B cell (primary cell): ENCODE measurements at regions not wholly inside any gene's neighbourhood (a gene's known extent, or its start where the extent isn't known, plus 50 kb on each side); places are given as distances from the start of the nearest gene placed in this dataset.

Experiments used
- ATAC-seq: fragments of 200-7000 bp; cut with Tn5 transposase; one replicate; pipeline ENCODE4 v1.10.0; 2021; ENCODE audit warnings: low read depth, mild to moderate bottlenecking, moderate number of reproducible peaks, moderate library complexity
- CTCF ChIA-PET: fragments of 350-600 bp; sonication (Branson Sonifier 250); formaldehyde crosslinking; loops from one replicate; lab custom pipeline; 2021; ENCODE audit warnings: antibody characterized with exemption, inconsistent platforms; lab: Charles Lee
- POLR2A ChIA-PET: fragments of 350-600 bp; sonication (Branson Sonifier 250); formaldehyde crosslinking; loops from one replicate; lab custom pipeline; 2021; ENCODE audit warnings: antibody characterized with exemption; lab: Charles Lee
- DNase-seq: peaks from one replicate; pipeline ENCODE4 v3.0.0; 2013
- H2AFZ ChIP-seq: 2 replicates; pipeline ENCODE4 v1.6.1; 2012; ENCODE audit warnings: mild to moderate bottlenecking, low read depth, low read length; ENCODE audit not compliant: insufficient read depth, poor library complexity, severe bottlenecking
- H3K27ac ChIP-seq, 2 donors: 1 replicate in 1 of 2; 2 replicates in 1 of 2; pipeline ENCODE4 v1.5.1; 2012 to 2013; ENCODE audit warnings: low read length in 2 of 2, mild to moderate bottlenecking in 2 of 2, moderate library complexity in 1 of 2
- H3K27me3 ChIP-seq, 4 experiments: fragments of 200-600 bp in 1 of 4; sonication (generic) in 1 of 4; replicated peaks in 1 of 4; 1 replicate in 2 of 4; 2 replicates in 2 of 4; pipeline versions ENCODE4 v1.6.1 to v1.7.0; 2013 to 2016; ENCODE audit warnings: low read length in 3 of 4, mild to moderate bottlenecking in 2 of 4, mixed read lengths in 1 of 4, moderate library complexity in 1 of 4; ENCODE audit not compliant: insufficient read depth in 4 of 4, control insufficient read depth in 3 of 4; ENCODE audit errors: control extremely low read depth in 1 of 4
- H3K36me3 ChIP-seq, 2 experiments: replicated peaks in 1 of 2; 1 replicate in 1 of 2; 2 replicates in 1 of 2; pipeline versions ENCODE4 v1.6.1 to v1.7.1; 2013; ENCODE audit warnings: low read length in 1 of 2; ENCODE audit not compliant: insufficient read depth in 2 of 2, control insufficient read depth in 1 of 2; ENCODE audit errors: control extremely low read depth in 1 of 2, extremely low read depth in 1 of 2
- H3K4me1 ChIP-seq, 2 donors: fragments of 200-600 bp in 1 of 2; sonication (generic) in 1 of 2; 1 replicate in 1 of 2; 2 replicates in 1 of 2; pipeline versions ENCODE4 v1.5.1 to v1.6.1; 2013 to 2017; ENCODE audit warnings: low read length in 2 of 2; ENCODE audit not compliant: control insufficient read depth in 2 of 2, insufficient read depth in 2 of 2
- H3K4me2 ChIP-seq: replicated peaks from 2 replicates; pipeline ENCODE3; 2012; ENCODE audit warnings: mild to moderate bottlenecking, low read depth, low read length; ENCODE audit not compliant: poor library complexity, severe bottlenecking
- H3K4me3 ChIP-seq, 5 experiments: fragments of 200-600 bp in 1 of 5; sonication (generic) in 1 of 5; 1 replicate in 3 of 5; 2 replicates in 2 of 5; pipeline versions ENCODE4 v1.5.1 to v1.7.0; 2011 to 2016; ENCODE audit warnings: low read length in 4 of 5, mild to moderate bottlenecking in 4 of 5, low read depth in 2 of 5, control low read depth in 1 of 5, moderate library complexity in 1 of 5; ENCODE audit not compliant: insufficient read depth in 1 of 5; ENCODE audit errors: control extremely low read depth in 1 of 5, extremely low read depth in 1 of 5
- H3K79me2 ChIP-seq: fragments of 200-600 bp; sonication (generic); one replicate; pipeline ENCODE4 v1.6.0; 2016; ENCODE audit warnings: low read length; ENCODE audit not compliant: control insufficient read depth, insufficient read depth
- H3K9ac ChIP-seq: fragments of 200-600 bp; sonication (generic); 2 replicates; pipeline ENCODE4 v1.6.1; 2017; ENCODE audit warnings: mild to moderate bottlenecking, low read length, moderate library complexity
- H3K9me3 ChIP-seq, 3 donors: one replicate each; pipeline versions ENCODE4 v1.6.1 to v1.7.1; 2013; ENCODE audit warnings: low read length in 2 of 3; ENCODE audit not compliant: control insufficient read depth in 2 of 3, insufficient read depth in 1 of 3; ENCODE audit errors: control extremely low read depth in 1 of 3
- H4K20me1 ChIP-seq: 2 replicates; pipeline ENCODE4 v1.6.0; 2012; ENCODE audit warnings: mild to moderate bottlenecking, low read length; ENCODE audit not compliant: insufficient read depth, control insufficient read depth, poor library complexity, severe bottlenecking
- H3K27ac Mint-ChIP-seq: one replicate; pipeline ENCODE4 v1.8.0; 2021; ENCODE audit warnings: mixed read lengths
- H3K27me3 Mint-ChIP-seq: one replicate; pipeline ENCODE4 v1.8.0; 2021; ENCODE audit warnings: mixed read lengths
- H3K4me1 Mint-ChIP-seq: one replicate; pipeline ENCODE4 v1.8.0; 2021; ENCODE audit warnings: mixed read lengths
- H3K4me3 Mint-ChIP-seq: one replicate; pipeline ENCODE4 v1.8.0; 2021; ENCODE audit warnings: mixed read lengths
- H3K9me3 Mint-ChIP-seq: one replicate; pipeline ENCODE4 v1.8.0; 2022; ENCODE audit warnings: mixed read lengths; ENCODE audit not compliant: insufficient read depth
- CTCF ChIP-seq: fragments of 200-600 bp; IDR thresholded peaks from one replicate; pipeline ENCODE4 v1.8.0; 2022; ENCODE audit warnings: antibody characterized with exemption, mild to moderate bottlenecking
- EZH2 ChIP-seq: IDR thresholded peaks from 2 replicates; pipeline ENCODE4 v1.6.1; 2012; ENCODE audit warnings: borderline replicate concordance, low read depth, mild to moderate bottlenecking, moderate library complexity, low read length; ENCODE audit not compliant: insufficient read depth, poor library complexity, severe bottlenecking
- WGBS: methylation state at CpG from one replicate; pipeline ENCODE4 v1.1.5; 2013; ENCODE audit warnings: missing lambda C conversion rate; ENCODE audit not compliant: insufficient coverage; 5-methylcytosine and 5-hydroxymethylcytosine counted together
- intact Hi-C: fragments of 100-400 bp; cut with micrococcal nuclease; formaldehyde crosslinking; loops from one replicate; pipeline ENCODE4 v1.10.0; 2022

- intact Hi-C loops, result no loop called here
- DNase-seq, result no peak
- H3K4me2 ChIP-seq, result no peak overlapping the region
- no peaks in the 10 kb centered on the region for H3K27me3 ChIP-seq
- H3K9me3 Mint-ChIP-seq, result no peaks in the 10 kb centered on the region
- no peaks in the 10 kb centered on the region for H3K4me1 ChIP-seq
- no peaks in the 10 kb centered on the region for H4K20me1 ChIP-seq
- POLR2A ChIA-PET, result no interaction called here
- ATAC-seq, result no peak
- H3K27me3 Mint-ChIP-seq, result no peaks in the 10 kb centered on the region
- peaks cover 0 to 7% (median 0%) of the 10 kb centered on the region in 3 donors for H3K9me3 ChIP-seq
- H3K9ac ChIP-seq, result no peak overlapping the region
- no peak overlapping the region for H3K27ac Mint-ChIP-seq
- no peaks in the 10 kb centered on the region for H3K4me1 Mint-ChIP-seq
- H3K36me3 ChIP-seq, result no peaks in the 10 kb centered on the region
- no peak overlapping the region for H2AFZ ChIP-seq
- no CpG with 5 or more reads among the region's 1 CpG for WGBS
- no peak overlapping the region for H3K4me3 Mint-ChIP-seq
- CTCF ChIA-PET, result no interaction called here
- no peak overlapping the region for H3K27ac ChIP-seq
- TF ChIP-seq CTCF (no peak), EZH2 (no peak)
- no peak overlapping the region for H3K4me3 ChIP-seq
- no peaks in the 10 kb centered on the region for H3K79me2 ChIP-seq
Measured at GRCh38 chr4:138562544-138562991, 320.4 kb upstream of the SLC7A11 start.

- WGBS, result over 99% methylated on average over 16 of the region's 18 CpGs
- Histone ChIP-seq H2AFZ (no peak overlapping the region), H3K4me3 (no peak overlapping the region), H3K27me3 (no peaks in the 10 kb centered on the region), H3K9me3 (peaks cover 0 to 7% (median 0%) of the 10 kb centered on the region in 3 donors), H3K4me2 (no peak overlapping the region), H3K27ac (no peak overlapping the region), H4K20me1 (no peaks in the 10 kb centered on the region), H3K79me2 (no peaks in the 10 kb centered on the region), H3K36me3 (no peaks in the 10 kb centered on the region), H3K4me1 (no peaks in the 10 kb centered on the region), H3K9ac (no peak overlapping the region)
- no peaks in the 10 kb centered on the region for H3K27me3 Mint-ChIP-seq
- POLR2A ChIA-PET, result no interaction called here
- intact Hi-C loops, result no loop called here
- ATAC-seq (no peak), DNase-seq (no peak)
- CTCF ChIA-PET, result no interaction called here
- no peak overlapping the region for H3K27ac Mint-ChIP-seq
- H3K4me1 Mint-ChIP-seq, result no peaks in the 10 kb centered on the region
- no peaks in the 10 kb centered on the region for H3K9me3 Mint-ChIP-seq
- no peak overlapping the region for H3K4me3 Mint-ChIP-seq
- TF ChIP-seq EZH2 (no peak), CTCF (no peak)
Measured at GRCh38 chr4:138561906-138562305, 319.8 kb upstream of the SLC7A11 start.
